Stimulated activated CD4-positive, alpha-beta T cell treated with anti-CD3 and anti-CD28 coated beads, Interleukin-4, amount 100 ng/mL, for 4 hours (primary cell): ENCODE measurements at regions not wholly inside any gene's neighbourhood (a gene's known extent, or its start where the extent isn't known, plus 50 kb on each side); places are given as distances from the start of the nearest gene placed in this dataset.
"Not testable (repeated sequence)": the region's sequence is repeated elsewhere in the genome, so short reads cannot be mapped to it uniquely, and the experiment has no call there.

Source experiments
- DNase-seq, 2 experiments: peaks; one replicate each; pipeline ENCODE4 v3.0.0-alpha.2; 2020

DNA sequence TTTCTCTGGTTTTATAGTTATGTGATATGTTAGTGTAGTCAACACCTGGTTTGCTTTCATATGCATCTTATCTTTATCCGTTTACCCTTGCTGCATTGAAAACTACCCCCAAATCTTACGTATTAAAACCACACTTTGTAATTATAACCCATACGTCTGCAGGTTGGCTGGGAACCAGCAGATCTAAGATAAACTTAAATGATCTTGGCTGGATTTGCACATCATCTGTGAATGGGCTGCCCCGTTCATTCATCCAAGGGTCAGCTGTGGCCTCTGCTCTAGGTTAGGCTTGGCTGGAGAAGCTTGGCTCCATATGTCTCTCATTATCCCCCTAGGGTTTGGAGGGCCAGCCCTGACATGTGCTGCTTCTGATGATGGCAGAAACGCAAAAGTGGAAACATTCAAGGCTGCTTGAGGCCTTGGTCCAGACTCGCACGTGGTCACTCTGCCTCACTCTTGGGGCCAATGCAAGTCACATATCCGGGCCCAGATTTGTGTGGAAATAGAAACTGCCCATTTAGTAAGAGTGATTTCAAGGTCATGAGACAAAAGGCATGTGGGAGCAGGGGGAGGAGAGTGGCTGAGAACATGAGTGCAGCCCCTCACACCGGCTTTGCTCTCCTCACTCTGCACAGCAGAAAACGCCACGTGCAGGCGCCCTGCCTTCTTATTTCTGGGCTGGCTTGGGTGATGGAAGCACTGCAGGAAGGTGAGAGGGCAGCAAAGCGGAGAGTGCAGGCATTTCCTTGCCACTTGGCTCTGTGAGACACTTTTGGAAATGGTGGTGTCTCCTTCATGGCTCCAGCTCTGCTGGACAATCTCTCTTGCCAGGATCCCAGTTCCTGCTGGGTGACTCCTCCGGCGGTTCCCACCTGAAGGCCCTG is 553.8 kb downstream of the GLRX3 start:
- DNase-seq, result no peak

DNA sequence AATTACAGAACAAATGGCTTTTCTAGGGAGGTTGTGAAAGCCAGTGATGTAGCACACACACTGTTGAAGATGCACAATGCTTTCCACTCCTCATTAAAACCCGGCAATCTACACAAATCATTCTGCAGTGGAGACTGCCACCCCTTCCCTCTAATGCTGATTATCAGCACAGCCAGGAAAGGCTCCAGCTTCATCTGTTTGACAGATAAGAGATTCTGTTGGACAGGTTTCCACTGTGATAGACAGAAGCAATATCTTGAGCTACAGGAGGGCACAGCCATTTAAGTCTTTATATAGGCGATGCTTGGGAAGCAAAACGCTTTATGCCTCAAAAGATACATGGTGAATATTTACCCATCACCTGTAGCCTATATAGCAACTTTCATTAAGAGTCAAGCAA is 555.6 kb downstream of the GLRX3 start:
- no peak for DNase-seq

DNA sequence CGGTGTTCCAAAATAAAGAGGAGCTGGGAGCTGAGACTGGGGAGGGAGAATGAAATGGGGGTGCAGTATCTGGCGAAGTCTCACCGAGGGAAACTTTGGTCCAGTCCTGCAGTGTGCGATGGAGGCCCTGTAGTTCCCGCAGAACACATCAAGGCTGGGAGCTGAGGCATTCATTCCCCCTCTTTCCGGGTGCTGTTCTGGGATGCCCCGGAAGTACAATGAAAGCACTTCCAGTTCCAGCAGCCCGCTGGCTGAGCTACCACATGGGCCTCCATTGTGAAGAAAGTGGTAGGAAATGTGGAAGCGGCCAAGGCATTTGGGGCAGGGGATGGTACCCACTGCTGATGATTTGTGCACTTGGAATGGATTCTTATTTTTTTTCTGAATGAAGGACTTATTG is 560.7 kb downstream of the GLRX3 start:
- no peak for DNase-seq

DNA sequence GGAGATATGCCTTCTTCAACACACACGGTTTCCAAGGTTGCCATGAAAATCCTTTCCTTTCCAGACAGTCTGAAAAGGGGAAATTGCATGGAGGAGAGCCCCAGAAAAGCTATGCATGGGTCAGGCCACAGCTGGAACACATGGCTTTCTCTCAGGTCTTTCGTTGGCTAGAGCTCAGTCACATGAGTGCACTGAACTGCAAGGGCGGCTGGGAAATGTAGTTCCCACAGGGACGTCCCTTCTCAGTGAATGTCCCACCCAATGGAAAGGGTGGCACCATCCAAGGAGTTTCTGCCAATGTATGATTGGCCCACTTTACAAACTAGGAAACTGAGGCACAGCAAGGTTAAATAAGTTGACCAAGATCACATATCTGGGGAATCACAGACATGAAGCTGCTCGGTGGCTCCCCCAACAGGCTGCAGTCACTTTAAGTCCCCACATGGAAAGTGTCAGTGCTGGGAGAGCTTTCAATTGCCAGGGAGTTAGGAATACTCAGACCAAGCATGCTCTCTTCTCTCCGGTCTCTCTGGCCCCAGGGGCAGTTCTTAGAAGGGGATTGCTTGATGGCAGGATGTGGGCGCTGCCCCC is 571.3 kb downstream of the GLRX3 start:
- DNase-seq, result no peak

DNA sequence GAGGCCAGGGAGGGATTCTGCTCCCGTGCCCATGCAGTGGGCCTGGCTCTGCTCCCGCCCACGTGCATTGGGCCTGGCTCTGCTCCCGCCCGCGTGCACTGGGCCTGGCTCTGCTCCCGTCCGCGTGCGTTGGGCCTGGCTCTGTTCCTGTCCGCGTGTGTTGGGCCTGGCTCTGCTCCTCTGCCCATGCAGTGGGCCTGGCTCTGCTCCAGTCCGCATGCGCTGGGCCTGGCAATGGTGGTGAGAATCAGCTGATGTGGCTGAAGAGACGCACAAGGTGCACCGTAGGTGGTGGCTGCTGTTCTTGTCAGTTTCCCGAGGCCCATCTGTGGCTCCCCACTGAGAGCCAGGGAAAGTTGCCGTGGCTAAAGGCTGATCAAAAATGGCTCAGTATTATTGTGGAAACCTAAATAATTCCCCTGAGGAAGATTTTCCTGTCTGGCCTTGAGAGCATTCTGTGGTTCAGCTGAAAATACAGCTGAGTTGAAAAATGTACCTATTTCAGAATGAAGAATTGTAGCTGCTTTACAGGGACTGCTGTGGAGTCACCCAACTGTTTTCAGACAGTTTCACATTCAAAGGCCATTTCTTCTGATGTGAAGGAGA is 572.4 kb downstream of the GLRX3 start:
- DNase-seq, result no peak

DNA sequence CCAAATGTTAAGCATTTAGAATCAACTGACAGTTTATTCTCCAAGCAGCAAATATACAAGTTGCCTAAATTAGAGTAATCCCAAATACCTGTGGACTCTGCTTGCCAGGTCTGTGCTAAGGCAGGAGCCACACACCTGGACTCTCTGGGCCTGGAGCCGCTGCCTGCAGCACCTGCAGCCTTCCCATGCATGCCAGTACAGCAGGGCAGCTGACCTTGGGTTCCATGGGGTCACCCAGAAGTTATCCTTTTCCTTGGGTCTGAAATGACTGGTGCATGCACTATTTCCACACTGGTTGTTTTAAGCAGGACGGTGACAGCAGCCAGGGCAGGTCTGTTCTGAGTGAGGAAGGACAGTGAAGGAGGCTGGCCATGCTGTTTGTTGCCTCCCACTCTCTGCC is 573.2 kb downstream of the GLRX3 start:
- DNase-seq, result no peak

DNA sequence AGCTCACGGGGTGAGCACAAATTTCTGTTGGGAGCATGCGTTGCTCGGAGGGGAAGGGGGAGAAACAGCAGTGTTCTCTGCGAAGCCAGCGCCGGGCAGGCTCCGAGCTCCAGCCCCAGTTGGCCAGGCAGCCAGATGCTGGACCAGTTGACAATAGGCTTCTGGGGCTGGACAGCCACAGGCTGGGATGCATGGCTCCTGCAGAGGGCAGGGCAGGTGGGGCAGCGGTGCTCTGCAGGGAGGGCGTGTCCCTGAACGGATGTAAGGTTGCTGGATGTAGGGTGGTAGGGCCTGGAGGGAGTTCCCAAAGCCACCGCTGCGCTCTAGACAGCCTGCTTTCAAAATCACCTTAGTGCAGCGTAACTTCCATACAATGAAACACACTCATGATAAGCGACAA is 574.9 kb downstream of the GLRX3 start:
- DNase-seq, result no peak

DNA sequence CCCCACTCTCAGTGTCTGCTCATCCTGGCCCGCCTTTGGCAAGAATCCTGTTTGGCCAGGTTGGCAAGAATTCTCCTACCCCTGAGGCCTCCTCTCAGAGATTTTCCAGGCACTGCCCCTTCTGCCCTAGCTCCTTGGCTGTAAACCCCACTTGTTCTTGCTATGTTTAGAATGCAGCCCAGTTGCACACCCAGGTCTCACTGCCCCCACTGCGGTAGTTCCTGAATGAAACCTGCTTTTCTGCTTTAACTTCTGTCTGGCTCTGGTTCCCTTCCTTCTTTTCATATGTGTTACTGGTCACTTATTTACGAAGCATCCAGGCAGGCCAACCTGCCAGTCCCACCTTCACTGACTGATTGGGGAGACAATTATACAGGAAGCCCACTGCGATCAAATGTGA is 576.9 kb downstream of the GLRX3 start:
- DNase-seq, result no peak

DNA sequence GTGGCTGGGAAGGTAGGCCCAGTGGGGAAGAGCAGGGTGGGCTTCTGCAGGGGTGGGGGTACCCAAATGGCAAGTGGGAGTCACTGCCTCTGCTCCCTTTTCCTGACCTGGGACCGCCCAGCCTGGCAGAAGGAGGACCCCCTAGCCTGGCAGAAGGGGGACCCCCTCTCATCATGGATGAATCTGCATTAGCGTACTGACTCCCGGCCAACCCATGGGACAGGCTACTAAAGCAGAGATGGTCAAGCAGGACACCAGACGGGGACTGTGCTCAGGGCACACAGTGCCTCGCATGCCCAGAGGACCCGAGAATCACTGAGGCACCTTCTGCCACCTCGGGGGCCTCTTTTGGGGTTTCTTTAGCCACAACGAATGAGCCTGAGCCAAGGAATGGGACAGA is 577.5 kb downstream of the GLRX3 start:
- no peak for DNase-seq

DNA sequence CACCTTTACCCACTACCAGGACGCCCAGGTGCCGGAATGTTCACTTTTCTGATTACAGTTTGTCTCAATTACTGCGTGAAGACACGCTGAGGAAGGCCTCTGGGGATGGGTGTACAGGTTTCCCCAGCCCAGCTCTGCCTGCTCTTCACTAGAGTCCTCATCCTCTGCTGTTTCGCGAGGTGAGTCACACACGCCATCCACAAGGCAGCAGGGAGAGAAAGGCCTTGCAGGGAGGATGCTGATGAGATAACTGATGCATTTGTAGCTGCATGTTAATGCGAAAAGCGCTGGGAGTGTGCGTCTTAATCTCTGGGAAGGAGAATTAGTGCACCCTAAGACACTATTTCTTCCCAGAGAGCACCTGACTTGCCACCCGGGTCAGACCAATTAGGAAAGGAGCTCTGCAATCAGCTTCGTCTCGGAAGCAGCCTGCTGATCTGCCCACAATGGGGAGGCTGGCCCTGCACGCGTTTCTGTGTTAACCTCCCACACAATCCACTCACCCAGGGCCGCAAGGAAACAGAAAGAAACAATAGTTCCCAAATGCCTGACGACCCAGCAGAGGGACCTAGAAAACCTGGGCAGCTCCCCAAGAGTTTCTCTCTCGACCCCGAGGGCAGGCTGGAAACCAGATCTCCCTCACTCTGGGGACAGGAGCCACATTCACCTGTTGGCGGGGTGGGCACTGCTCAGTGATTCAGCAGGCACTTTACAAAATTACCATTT is 578.7 kb downstream of the GLRX3 start:
- DNase-seq, result no peak

DNA sequence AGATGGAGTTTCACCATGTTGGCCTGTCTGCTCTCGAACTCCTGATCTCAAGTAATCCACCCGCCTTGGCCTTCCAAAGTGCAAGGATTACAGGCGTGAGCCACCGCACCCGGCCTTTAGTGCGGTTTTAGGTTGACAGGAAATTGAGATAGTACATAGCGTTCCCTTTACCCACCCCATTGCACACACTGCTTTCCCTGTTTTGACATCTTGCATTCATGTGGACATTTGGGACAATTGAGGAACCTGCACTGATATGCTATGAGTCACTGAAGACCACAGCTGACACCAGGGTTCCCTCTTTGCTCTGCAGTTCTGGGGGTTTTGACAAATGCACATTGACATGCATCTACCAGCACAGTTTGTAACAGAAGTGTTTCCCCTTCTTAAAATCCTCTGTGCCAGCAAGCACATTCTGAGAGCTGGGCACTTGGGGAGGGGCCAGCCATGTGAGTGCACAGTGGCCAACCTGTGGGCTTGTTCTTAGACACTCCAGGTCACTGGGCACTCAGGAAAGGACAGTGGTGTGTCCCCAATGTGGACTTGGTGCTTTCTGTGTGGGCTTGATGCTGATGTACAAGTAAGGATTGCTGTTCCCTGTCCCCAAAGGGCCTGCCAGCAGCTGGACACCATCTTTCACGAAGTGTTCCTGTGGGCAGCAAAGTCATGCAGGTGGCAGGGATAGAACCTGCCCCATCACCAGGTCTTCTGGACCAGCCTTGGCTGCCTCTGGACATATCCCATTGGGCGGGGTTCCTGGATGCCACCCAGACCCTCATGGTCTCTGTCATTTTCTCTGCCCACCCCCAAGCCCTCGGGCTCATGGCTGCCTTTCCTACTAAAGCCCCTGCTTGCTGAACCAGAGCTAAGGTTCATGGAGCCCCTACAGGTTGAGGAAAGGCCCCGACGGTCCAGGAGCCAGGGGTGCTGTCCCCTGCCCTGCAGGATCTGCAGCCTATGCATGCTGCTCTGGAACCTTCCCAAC is 579.8 kb downstream of the GLRX3 start:
- DNase-seq, result no peak

DNA sequence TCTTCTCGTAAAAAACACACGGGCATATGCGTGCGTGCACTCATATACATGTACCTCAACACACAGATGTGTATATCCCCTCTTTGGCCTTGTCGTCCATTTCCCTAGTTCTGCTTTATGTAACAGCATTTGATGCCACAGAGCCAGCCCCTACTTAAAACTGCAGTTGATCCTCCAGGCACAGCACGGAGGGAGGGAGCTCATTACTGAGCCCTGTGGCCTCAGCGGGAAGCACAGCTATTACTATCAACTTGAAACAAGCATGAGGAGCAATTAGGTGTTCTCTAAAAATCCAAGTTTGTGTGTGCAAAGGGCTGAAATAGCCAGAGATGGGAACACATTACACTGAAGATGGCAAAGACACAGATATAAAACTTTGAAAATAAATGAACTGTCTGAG is 580.9 kb downstream of the GLRX3 start:
- DNase-seq, result no peak

DNA sequence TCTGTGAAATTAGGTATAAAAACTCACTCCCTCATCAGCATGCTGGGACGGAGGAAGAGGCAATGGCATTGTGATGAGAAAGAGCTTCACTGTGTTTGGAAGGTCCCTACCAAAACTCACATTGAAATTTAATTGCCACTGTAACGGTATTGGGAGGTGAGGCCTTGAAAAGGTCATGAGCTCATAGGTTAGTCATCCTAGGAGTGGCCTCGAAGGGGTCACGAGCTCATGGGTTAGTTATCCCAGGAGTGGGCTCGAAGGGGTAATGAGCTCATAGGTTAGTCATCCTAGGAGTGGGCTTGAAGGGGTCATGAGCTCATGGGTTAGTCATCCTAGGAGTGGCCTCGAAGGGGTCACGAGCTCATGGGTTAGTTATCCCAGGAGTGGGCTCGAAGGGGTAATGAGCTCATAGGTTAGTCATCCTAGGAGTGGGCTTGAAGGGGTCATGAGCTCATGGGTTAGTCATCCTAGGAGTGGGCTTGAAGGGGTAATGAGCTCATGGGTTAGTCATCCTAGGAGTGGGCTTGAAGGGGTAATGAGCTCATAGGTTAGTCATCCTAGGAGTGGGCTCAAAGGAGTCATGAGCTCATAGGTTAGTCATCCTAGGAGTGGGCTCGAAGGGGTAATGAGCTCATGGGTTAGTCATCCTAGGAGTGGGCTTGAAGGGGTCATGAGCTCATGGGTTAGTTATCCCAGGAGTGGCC is 582.7 kb downstream of the GLRX3 start:
- DNase-seq, result not testable (repeated sequence)

DNA sequence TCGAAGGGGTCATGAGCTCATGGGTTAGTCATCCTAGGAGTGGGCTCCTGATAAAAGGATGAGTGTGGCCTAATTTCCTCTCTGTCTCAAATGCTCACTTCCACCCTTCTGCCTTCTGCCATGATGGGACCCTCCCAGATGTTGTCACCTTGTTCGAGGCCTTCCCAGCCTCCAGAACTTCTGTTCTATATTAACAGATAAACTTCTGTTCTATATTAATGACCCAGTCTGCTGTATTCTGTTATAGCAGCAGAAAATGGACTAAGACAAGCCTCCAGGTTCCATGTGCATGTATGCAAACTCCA is 583.2 kb downstream of the GLRX3 start:
- no peak for DNase-seq

DNA sequence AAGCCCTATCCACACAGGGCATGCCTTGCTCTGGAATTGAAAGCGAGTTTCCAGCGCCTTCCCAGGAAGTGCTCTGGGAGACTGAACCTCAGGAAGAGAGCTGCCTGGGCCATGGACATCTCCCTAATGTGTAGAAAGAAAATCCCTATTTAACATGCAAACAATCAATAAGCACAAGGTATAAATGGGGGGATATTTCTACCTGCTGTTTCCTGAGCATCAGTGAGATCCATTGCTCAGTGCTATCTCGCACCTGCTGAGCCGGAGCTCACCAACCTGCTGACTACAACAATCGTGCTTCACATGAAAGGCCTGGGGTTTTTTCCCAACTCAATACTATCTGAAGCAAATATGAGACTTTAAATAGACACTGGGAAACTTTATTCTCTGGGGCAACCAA is 584.0 kb downstream of the GLRX3 start:
- DNase-seq, result no peak

DNA sequence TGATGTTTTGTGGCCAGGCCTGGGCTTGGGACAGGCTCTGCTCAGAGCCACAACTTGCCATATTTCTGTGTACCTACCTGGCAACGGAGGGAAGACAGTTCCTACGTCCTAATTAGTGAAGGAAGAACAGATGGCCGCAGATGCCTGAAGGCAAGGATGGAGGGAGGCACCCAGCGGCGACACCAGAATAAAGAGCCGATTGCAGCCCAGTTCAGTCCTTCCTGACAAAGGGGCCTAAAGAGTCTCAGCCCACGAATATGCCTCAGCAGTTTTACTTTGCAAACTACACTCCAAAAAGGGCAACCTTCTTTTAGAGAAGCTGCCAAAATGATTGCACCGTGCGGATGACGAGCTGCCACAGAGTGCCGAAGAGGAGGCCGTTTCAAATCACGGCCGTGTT is 585.8 kb downstream of the GLRX3 start:
- no peak for DNase-seq

DNA sequence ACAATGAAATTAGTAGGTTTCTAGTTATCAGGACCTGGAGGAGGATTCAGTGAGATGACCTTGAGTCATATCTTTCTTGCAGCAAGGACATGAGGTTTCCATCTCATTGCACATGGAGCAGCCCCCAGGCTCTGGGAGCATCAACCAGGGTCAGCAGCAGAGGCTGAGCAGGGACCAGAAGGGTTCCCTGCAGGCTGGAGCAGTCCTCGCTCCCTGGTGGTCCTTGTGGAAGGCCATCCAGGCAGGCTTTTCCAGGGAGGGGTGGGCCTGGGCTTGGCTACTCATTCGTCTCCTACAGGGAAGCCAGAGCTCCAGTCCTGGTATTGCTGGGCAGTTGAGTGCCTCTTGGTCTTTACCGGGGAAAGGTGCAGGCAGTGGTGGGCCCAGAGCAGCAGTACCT is 587.5 kb downstream of the GLRX3 start:
- no peak for DNase-seq

DNA sequence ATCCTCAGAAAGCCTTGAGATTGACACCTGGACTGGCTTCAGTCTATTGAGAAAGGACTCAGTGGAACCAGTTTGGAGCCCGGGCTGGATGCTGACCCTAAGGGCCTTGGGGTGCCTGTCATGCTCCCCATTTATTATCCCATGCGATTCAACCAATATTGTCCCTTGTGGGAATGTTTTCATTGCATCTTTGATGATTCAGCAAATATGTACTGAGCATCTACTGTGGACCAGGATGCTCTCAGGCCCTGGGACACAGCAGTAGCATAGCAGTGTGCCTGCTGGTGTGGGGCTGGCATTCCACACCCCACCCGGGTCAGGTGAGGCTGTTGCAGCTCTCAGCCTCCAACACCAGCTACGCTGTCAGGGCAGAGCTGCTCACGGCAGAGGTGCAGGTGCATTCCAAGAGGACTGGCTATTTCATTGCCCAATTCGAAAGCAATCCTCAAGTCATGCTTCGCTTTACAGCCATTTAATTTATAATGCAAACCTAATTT is 586.0 kb downstream of the TCERG1L start:
- DNase-seq, result no peak

DNA sequence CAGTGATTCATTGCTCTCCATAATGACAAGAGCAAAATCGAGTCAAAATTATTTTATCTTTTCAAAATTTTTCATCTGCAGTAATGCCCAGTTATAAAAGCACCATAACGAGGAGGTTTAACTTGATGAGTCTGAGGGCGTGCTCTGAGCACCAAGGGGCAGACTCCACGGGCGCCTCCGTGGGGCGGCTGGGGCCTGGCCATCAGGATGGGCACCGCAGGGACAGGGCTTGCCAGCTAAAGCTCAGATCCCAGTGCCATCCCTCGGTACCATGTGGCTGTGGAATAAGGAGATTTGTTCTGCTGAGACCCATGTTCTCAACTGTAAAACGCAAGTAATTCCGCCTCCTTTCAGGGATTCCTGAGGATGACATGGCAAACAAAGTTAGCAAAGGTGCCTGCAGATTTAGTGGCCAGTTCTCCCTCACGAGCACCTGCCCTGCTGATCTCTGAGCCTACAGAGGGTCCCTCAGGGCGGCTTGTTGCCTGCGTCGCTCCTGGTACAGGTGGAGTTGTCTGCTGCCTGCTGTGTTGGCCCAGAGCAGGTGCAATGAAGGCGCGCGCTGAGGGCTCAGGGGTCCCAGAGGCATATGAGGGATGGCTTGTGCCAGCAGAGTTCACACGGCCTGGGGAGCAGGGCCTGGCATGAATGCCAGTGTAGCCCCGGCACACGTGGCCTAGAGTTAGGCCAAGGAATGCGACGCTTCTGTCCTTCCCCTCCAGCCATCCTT is 584.4 kb downstream of the TCERG1L start:
- no peak for DNase-seq

DNA sequence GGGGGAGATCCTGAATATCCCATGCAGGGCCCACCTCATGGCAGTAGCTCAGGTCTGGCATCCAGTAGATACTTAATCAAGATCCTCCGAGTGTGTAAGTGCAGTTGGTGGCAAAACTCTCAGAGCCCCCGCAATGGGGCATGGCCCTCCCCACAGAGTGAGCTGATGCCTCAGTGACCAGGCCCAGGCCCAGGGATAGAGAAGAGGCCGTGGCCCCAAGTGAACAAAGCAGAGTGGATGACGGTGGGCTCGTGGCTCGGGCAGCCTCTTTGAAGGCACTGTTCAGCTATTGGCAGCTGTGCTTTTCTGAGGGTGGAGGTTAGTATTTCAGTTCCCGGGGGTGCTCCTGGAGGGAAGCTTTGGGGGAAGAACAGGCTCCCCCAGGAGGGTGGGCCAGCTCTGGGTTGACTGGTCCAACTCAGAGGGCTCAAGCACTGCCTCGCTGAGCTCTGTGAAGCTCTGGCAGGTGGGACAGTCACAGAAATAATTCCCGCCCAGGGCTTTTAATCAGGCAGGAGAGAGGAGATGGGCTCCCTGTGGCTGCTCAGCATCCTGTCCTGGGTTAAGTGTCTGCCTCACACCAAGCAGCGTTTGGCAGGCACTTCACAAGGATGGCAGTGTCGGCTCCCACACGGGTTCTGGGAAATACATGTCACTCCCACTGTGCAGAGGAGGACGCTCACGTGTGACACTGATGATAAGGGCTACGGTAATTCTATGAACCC is 583.6 kb downstream of the TCERG1L start:
- DNase-seq, result no peak
